IMR-90 (cell line): ENCODE measurements at regions not wholly inside any gene's neighbourhood (a gene's known extent, or its start where the extent isn't known, plus 50 kb on each side); places are given as distances from the start of the nearest gene placed in this dataset.

ENCODE experiments used
- ATAC-seq: fragments of 200-7000 bp; cut with Tn5 transposase; 2 replicates; pipeline ENCODE4 v1.9.1; 2020; ENCODE audit warnings: low read depth, mild to moderate bottlenecking, moderate library complexity
- BruUV-seq: library from RNA; stranded (reverse); fragments of 400-500 nt; replicated peaks from 2 replicates; lab custom pipeline; 2021; lab: Mats Ljungman, UMichigan
- CTCF ChIA-PET: fragments of 300-600 bp; formaldehyde crosslinking; extraction: SDS; loops from one replicate; lab custom pipeline; 2021; ENCODE audit warnings: antibody characterized with exemption; lab: Yijun Ruan, JAX
- POLR2A ChIA-PET: fragments of 300-600 bp; sonication (Branson Sonifier 250); formaldehyde crosslinking; loops from one replicate; lab custom pipeline; 2022; ENCODE audit warnings: antibody characterized with exemption; ENCODE audit not compliant: unreplicated experiment; lab: Charles Lee
- DNase-seq: peaks from one replicate; pipeline ENCODE4 v3.0.0; 2013
- H2AFZ ChIP-seq: replicated peaks from 2 replicates; pipeline ENCODE3; 2013; ENCODE audit warnings: low read length, mild to moderate bottlenecking; ENCODE audit not compliant: poor library complexity
- H2AK5ac ChIP-seq: 2 replicates; pipeline ENCODE4 v1.6.1; 2013; ENCODE audit warnings: low read depth, low read length, inconsistent platforms
- H2AK9ac ChIP-seq: replicated peaks from 2 replicates; pipeline ENCODE3; 2013; ENCODE audit warnings: mild to moderate bottlenecking, low read depth, low read length, moderate library complexity; ENCODE audit not compliant: poor library complexity
- H2BK120ac ChIP-seq: 2 replicates; pipeline ENCODE4 v1.6.1; 2013; ENCODE audit warnings: low read depth, low read length, inconsistent platforms
- H2BK15ac ChIP-seq: 3 replicates; pipeline ENCODE4 v1.6.1; 2013; ENCODE audit warnings: low read depth, low read length, inconsistent platforms
- H2BK20ac ChIP-seq: 2 replicates; pipeline ENCODE4 v1.6.1; 2013; ENCODE audit warnings: low read depth, mild to moderate bottlenecking, inconsistent platforms, low read length, moderate library complexity
- H2BK5ac ChIP-seq: 2 replicates; pipeline ENCODE4 v1.6.1; 2013; ENCODE audit warnings: mild to moderate bottlenecking, low read depth, low read length, inconsistent platforms; ENCODE audit not compliant: poor library complexity, severe bottlenecking
- H3K14ac ChIP-seq: replicated peaks from 2 replicates; pipeline ENCODE4 v1.6.1; 2013; ENCODE audit warnings: low read depth, low read length, inconsistent platforms
- H3K18ac ChIP-seq: 2 replicates; pipeline ENCODE4 v1.6.1; 2013; ENCODE audit warnings: low read depth, low read length, control low read depth
- H3K23ac ChIP-seq: 2 replicates; pipeline ENCODE4 v1.6.1; 2013; ENCODE audit warnings: low read depth, low read length, inconsistent platforms
- H3K27ac ChIP-seq: 2 replicates; pipeline ENCODE4 v1.5.1; 2013; ENCODE audit warnings: mild to moderate bottlenecking, control low read depth, low read length; ENCODE audit not compliant: insufficient read depth
- H3K27me3 ChIP-seq: 2 replicates; pipeline ENCODE4 v1.6.1; 2013; ENCODE audit warnings: low read length; ENCODE audit not compliant: control insufficient read depth, insufficient read depth
- H3K36me3 ChIP-seq: 2 replicates; pipeline ENCODE4 v1.6.1; 2013; ENCODE audit warnings: low read length, mixed read lengths; ENCODE audit not compliant: control insufficient read depth, insufficient read depth
- H3K4ac ChIP-seq: 2 replicates; pipeline ENCODE4 v1.6.1; 2013; ENCODE audit warnings: low read depth, low read length, inconsistent platforms
- H3K4me1 ChIP-seq: 2 replicates; pipeline ENCODE4 v1.6.1; 2013; ENCODE audit warnings: low read length, mixed read lengths; ENCODE audit not compliant: control insufficient read depth, insufficient read depth
- H3K4me2 ChIP-seq: 2 replicates; pipeline ENCODE4 v1.6.1; 2013; ENCODE audit warnings: low read depth, mild to moderate bottlenecking, control low read depth, low read length, moderate library complexity
- H3K4me3 ChIP-seq: 2 replicates; pipeline ENCODE4 v1.5.1; 2013; ENCODE audit warnings: low read depth, mild to moderate bottlenecking, control low read depth, low read length, moderate library complexity; ENCODE audit not compliant: insufficient read depth
- H3K56ac ChIP-seq: 2 replicates; pipeline ENCODE4 v1.6.1; 2013; ENCODE audit warnings: low read length, inconsistent platforms; ENCODE audit not compliant: insufficient read depth; ENCODE audit errors: extremely low read depth
- H3K79me1 ChIP-seq, 2 experiments: 2 replicates each; pipeline ENCODE4 v1.6.1; 2013; ENCODE audit warnings: low read length in 2 of 2, inconsistent platforms in 1 of 2, low read depth in 1 of 2
- H3K9ac ChIP-seq: 2 replicates; pipeline ENCODE4 v1.6.1; 2013; ENCODE audit warnings: low read depth, low read length, control low read depth
- H3K9me1 ChIP-seq: 2 replicates; pipeline ENCODE4 v1.6.1; 2013; ENCODE audit warnings: low read length, inconsistent platforms; ENCODE audit not compliant: insufficient read depth
- H3K9me3 ChIP-seq: 2 replicates; pipeline ENCODE4 v1.6.1; 2013; ENCODE audit warnings: low read length; ENCODE audit not compliant: control insufficient read depth, insufficient read depth
- H4K20me1 ChIP-seq: 2 replicates; pipeline ENCODE4 v1.6.1; 2013; ENCODE audit warnings: low read length, inconsistent platforms; ENCODE audit not compliant: insufficient read depth
- H4K5ac ChIP-seq: 2 replicates; pipeline ENCODE4 v1.6.1; 2013; ENCODE audit warnings: mild to moderate bottlenecking, low read depth, low read length, control low read depth
- H4K8ac ChIP-seq, 2 experiments: 2 replicates each; pipeline ENCODE4 v1.6.1; 2013; ENCODE audit warnings: low read depth in 2 of 2, low read length in 2 of 2, control low read depth in 1 of 2, inconsistent platforms in 1 of 2
- H4K91ac ChIP-seq: 2 replicates; pipeline ENCODE4 v1.6.1; 2013; ENCODE audit warnings: low read depth, low read length, inconsistent platforms; ENCODE audit not compliant: insufficient read depth
- BHLHE40 ChIP-seq: fragments of 150-350 bp; IDR thresholded peaks from 2 replicates; pipeline ENCODE4 v1.6.1; 2016; ENCODE audit warnings: mild to moderate bottlenecking, low read depth, low read length
- NFE2L2 ChIP-seq: fragments of 150-350 bp; IDR thresholded peaks from 2 replicates; pipeline ENCODE4 v1.6.1; 2016; ENCODE audit warnings: low read depth, mild to moderate bottlenecking, low read length
- POLR2A ChIP-seq: IDR thresholded peaks from 2 replicates; pipeline ENCODE4 v1.6.1; 2012; ENCODE audit warnings: mild to moderate bottlenecking, low read depth, low read length
- USF2 ChIP-seq: fragments of 150-350 bp; IDR thresholded peaks from 2 replicates; pipeline ENCODE4 v1.6.1; 2017; ENCODE audit warnings: mild to moderate bottlenecking, antibody characterized with exemption, low read length, low read depth
- WGBS, 2 experiments: methylation state at CpG; one replicate each; pipeline versions ENCODE4 v1.1.5 to v1.1.7; 2013; ENCODE audit warnings: missing lambda C conversion rate in 2 of 2; ENCODE audit not compliant: insufficient read length in 1 of 2; ENCODE audit errors: extremely low coverage in 2 of 2; 5-methylcytosine and 5-hydroxymethylcytosine counted together
- dilution Hi-C: fragments of 300-500 bp; cut with HindIII; formaldehyde crosslinking; loops from one replicate; pipeline ENCODE4 v1.14.3; 2018; ENCODE audit warnings: low sequenced_read_pairs; ENCODE audit not compliant: unreplicated experiment
- in situ Hi-C: fragments of 300-500 bp; cut with MboI; formaldehyde crosslinking; loops from 3 replicates; pipeline ENCODE4 v1.14.3; 2019; ENCODE audit warnings: low sequenced_read_pairs, inconsistent platforms, mixed read lengths
- intact Hi-C: fragments of 100-400 bp; cut with micrococcal nuclease; formaldehyde crosslinking; loops from 2 replicates; pipeline ENCODE4 v1.10.0; 2022
- TF ChIP-seq, protein P1 (sequence below): fragments of 150-350 bp; IDR thresholded peaks from 2 replicates; pipeline ENCODE4 v1.6.1; 2016; ENCODE audit warnings: low read depth, mild to moderate bottlenecking, low read length, moderate library complexity, borderline replicate concordance

GRCh38 chr6:167500961-167501360 lies 176.1 kb downstream of the TTLL2 start:
- BruUV-seq, result no TSS peak

More at GRCh38 chr6:167500961-167501360, 176.1 kb downstream of the TTLL2 start:
- no peak overlapping the region for H2AFZ ChIP-seq
- peaks cover 62% of the 10 kb centered on the region for H3K9me3 ChIP-seq
- no peaks in the 10 kb centered on the region for H3K9me1 ChIP-seq
- dilution Hi-C loops (no loop called here), in situ Hi-C loops (no loop called here), intact Hi-C loops (no loop called here)
- no peak overlapping the region for H3K4me2 ChIP-seq
- ChIA-PET POLR2A (no interaction called here), CTCF (no interaction called here)
- H3K36me3 ChIP-seq, result no peaks in the 10 kb centered on the region
- H3K79me1 ChIP-seq, result no peaks in the 10 kb centered on the region
- H3K27me3 ChIP-seq, result no peaks in the 10 kb centered on the region
- H3K4ac ChIP-seq, result no peak overlapping the region
- H2BK120ac ChIP-seq, result no peak overlapping the region
- no peak overlapping the region for H4K8ac ChIP-seq
- no peak overlapping the region for H3K18ac ChIP-seq
- TF ChIP-seq NFE2L2, result no peak
- TF ChIP-seq POLR2A, result no peak
- no peak for TF ChIP-seq BHLHE40
- no peak for TF ChIP-seq USF2
- TF ChIP-seq, protein P1, sequence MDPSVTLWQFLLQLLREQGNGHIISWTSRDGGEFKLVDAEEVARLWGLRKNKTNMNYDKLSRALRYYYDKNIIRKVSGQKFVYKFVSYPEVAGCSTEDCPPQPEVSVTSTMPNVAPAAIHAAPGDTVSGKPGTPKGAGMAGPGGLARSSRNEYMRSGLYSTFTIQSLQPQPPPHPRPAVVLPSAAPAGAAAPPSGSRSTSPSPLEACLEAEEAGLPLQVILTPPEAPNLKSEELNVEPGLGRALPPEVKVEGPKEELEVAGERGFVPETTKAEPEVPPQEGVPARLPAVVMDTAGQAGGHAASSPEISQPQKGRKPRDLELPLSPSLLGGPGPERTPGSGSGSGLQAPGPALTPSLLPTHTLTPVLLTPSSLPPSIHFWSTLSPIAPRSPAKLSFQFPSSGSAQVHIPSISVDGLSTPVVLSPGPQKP, result no peak
- no peak overlapping the region for H2BK20ac ChIP-seq
- ATAC-seq (no peak), DNase-seq (no peak)
- no peaks in the 10 kb centered on the region for H4K20me1 ChIP-seq
- no peak overlapping the region for H3K9ac ChIP-seq
- H4K5ac ChIP-seq, result no peak overlapping the region
- no peak overlapping the region for H3K23ac ChIP-seq
- H2BK5ac ChIP-seq, result no peak overlapping the region
- no peak overlapping the region for H2AK5ac ChIP-seq
- H4K91ac ChIP-seq, result no peak overlapping the region
- H3K27ac ChIP-seq, result no peak overlapping the region
- H2BK15ac ChIP-seq, result no peak overlapping the region
- H3K14ac ChIP-seq, result no peak overlapping the region
- no peak overlapping the region for H3K4me3 ChIP-seq
- WGBS, 2 experiments, result 60% methylated on average over 1 of the region's 8 CpGs; no CpG with 5 or more reads in 1 of the 2 experiments
- no peak overlapping the region for H3K56ac ChIP-seq
- no peaks in the 10 kb centered on the region for H3K4me1 ChIP-seq
- H2AK9ac ChIP-seq, result no peak overlapping the region
